GM18858 (cell line): ENCODE measurements at regions not wholly inside any gene's neighbourhood (a gene's known extent, or its start where the extent isn't known, plus 50 kb on each side); places are given as distances from the start of the nearest gene placed in this dataset.
"Not testable (repeated sequence)": the region's sequence is repeated elsewhere in the genome, so short reads cannot be mapped to it uniquely, and the experiment has no call there.

Experiments used
- ATAC-seq: cut with Tn5 transposase; IDR thresholded peaks from one replicate; pipeline ENCODE4 v1.9.1; 2021; ENCODE audit not compliant: unreplicated experiment

GRCh38 chr11:80330264-80330663, 889.4 kb upstream of the TENM4 start:
- no peak for ATAC-seq

GRCh38 chr11:80328774-80329173, 887.9 kb upstream of the TENM4 start:
- ATAC-seq, result no peak

- no peak for ATAC-seq
Measured at GRCh38 chr11:80327956-80328614, 887.3 kb upstream of the TENM4 start.

GRCh38 chr11:80321786-80322185, 881.0 kb upstream of the TENM4 start:
- no peak for ATAC-seq

- ATAC-seq, result no peak
Measured at GRCh38 chr11:80320765-80321164, 879.9 kb upstream of the TENM4 start.

- ATAC-seq, result no peak
Measured at GRCh38 chr11:80320226-80320625, 879.4 kb upstream of the TENM4 start.

- ATAC-seq, result no peak
Measured at GRCh38 chr11:80317612-80318011, 876.8 kb upstream of the TENM4 start.

GRCh38 chr11:80315200-80315599, 874.4 kb upstream of the TENM4 start:
- no peak for ATAC-seq

- ATAC-seq, result no peak
Measured at GRCh38 chr11:80309301-80309700, 868.5 kb upstream of the TENM4 start.

- ATAC-seq, result no peak
Measured at GRCh38 chr11:80307676-80308075, 866.8 kb upstream of the TENM4 start.

GRCh38 chr11:80297858-80298632, 857.2 kb upstream of the TENM4 start:
- ATAC-seq, result no peak

- ATAC-seq, result no peak
Measured at GRCh38 chr11:80293293-80293692, 852.5 kb upstream of the TENM4 start.

- no peak for ATAC-seq
Measured at GRCh38 chr11:80284946-80285785, 844.3 kb upstream of the TENM4 start.

- ATAC-seq, result no peak
Measured at GRCh38 chr11:80282643-80283042, 841.8 kb upstream of the TENM4 start.

GRCh38 chr11:80281194-80281593, 840.4 kb upstream of the TENM4 start:
- ATAC-seq, result no peak

- ATAC-seq, result no peak
Measured at GRCh38 chr11:80280737-80281136, 839.9 kb upstream of the TENM4 start.

GRCh38 chr11:80261776-80262175, 820.9 kb upstream of the TENM4 start:
- no peak for ATAC-seq

- not testable (repeated sequence) for ATAC-seq
Measured at GRCh38 chr11:80257319-80258015, 816.6 kb upstream of the TENM4 start.

- ATAC-seq, result no peak
Measured at GRCh38 chr11:80255021-80255420, 814.2 kb upstream of the TENM4 start.

GRCh38 chr11:80241766-80242165, 800.9 kb upstream of the TENM4 start:
- no peak for ATAC-seq

GRCh38 chr11:80240245-80240644, 799.4 kb upstream of the TENM4 start:
- no peak for ATAC-seq
